ENCODE measurements at regions not wholly inside any gene's neighbourhood (a gene's known extent, or its start where the extent isn't known, plus 50 kb on each side); places are given as distances from the start of the nearest gene placed in this dataset.

DNA sequence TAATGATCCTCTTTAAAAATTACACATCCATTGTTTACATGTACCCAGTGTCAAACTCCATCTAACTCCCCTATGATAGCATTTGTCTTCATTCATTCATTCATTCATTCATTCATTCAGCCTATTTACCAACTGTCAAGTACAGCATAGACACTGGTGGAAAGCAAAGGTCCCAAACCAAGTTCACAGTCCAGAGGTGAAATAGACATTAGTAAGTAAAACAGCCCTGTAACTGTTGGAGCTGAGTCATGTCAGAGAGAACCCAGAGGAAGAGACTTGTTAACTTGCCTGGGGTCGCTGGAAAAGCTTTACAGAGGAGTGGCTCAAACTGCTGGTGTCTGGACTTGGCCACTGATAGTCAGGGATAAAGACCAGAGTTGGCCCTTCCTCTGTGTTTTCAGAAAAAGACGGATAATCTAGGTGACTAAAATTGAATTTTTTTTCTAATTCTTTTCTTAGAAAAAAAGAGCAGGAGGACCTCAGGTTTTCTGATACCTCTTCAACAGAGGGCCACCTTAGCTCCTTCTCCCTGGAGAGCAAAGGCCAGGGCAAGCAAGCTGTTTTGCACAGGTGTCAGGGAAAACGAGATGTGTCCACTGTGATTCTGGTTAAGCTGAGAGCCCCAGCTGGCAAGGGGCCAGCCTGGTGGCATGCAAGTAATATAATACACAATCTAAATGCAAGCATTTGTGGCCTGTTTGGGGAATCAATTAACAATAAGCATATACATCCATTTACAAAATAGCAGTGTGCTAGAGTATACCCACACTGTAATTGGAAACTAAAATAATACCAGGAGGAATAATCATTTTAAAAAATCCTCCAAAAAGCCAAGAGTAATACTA, 96.7 kb upstream of the SLC14A2 start:
- dilution Hi-C loops (cut with HindIII; ENCODE audit: low sequenced_read_pairs, unreplicated experiment) (no loop called here), in situ Hi-C loops (cut with MboI; ENCODE audit: low sequenced_read_pairs) (no loop called here), intact Hi-C loops (cut with micrococcal nuclease) (no loop called here)
- H3K9ac ChIP-seq (ENCODE audit: low read depth, low read length), result no peak overlapping the region
- H3K18ac ChIP-seq (ENCODE audit: low read depth, low read length), result no peak overlapping the region
- H3K23ac ChIP-seq (ENCODE audit: low read depth, low read length), result no peak overlapping the region
- no peak overlapping the region for H4K5ac ChIP-seq (ENCODE audit: low read depth, low read length)
- no peak overlapping the region for H2BK20ac ChIP-seq (ENCODE audit: low read depth, low read length)
- H2BK5ac ChIP-seq (ENCODE audit: low read depth, low read length, poor library complexity, severe bottlenecking), result no peak overlapping the region
- H3K4me3 ChIP-seq (ENCODE audit: insufficient read depth, low read depth, low read length), result no peak overlapping the region
- H3K79me1 ChIP-seq (ENCODE audit: low read depth in 1 of 2, low read length in 2 of 2), result no peaks in the 10 kb centered on the region
- no peak overlapping the region for H2AFZ ChIP-seq (replicated peaks; ENCODE audit: low read length, poor library complexity)
- H4K20me1 ChIP-seq (ENCODE audit: insufficient read depth, low read length), result no peaks in the 10 kb centered on the region
- H2BK120ac ChIP-seq (ENCODE audit: low read depth, low read length), result no peak overlapping the region
- no peak overlapping the region for H3K56ac ChIP-seq (ENCODE audit: extremely low read depth, insufficient read depth, low read length)
- H3K9me1 ChIP-seq (ENCODE audit: insufficient read depth, low read length), result no peaks in the 10 kb centered on the region
- ATAC-seq (ENCODE audit: low read depth) (no peak), DNase-seq (no peak)
- H3K36me3 ChIP-seq (ENCODE audit: control insufficient read depth, insufficient read depth, low read length), result no peaks in the 10 kb centered on the region
- POLR2A ChIA-PET (ENCODE audit: unreplicated experiment), result no interaction called here
- H3K27me3 ChIP-seq (ENCODE audit: control insufficient read depth, insufficient read depth, low read length), result no peaks in the 10 kb centered on the region
- H4K91ac ChIP-seq (ENCODE audit: insufficient read depth, low read depth, low read length), result no peak overlapping the region
- no peak overlapping the region for H2BK15ac ChIP-seq (ENCODE audit: low read depth, low read length)
- no peak overlapping the region for H3K27ac ChIP-seq (ENCODE audit: insufficient read depth, low read length)
- no peak overlapping the region for H4K8ac ChIP-seq (ENCODE audit: low read depth in 2 of 2, low read length in 2 of 2)
- H3K4ac ChIP-seq (ENCODE audit: low read depth, low read length), result no peak overlapping the region
- no peak overlapping the region for H2AK9ac ChIP-seq (replicated peaks; ENCODE audit: low read depth, low read length, poor library complexity)
- H3K9me3 ChIP-seq (ENCODE audit: control insufficient read depth, insufficient read depth, low read length), result no peaks in the 10 kb centered on the region
- H3K4me1 ChIP-seq (ENCODE audit: control insufficient read depth, insufficient read depth, low read length), result peaks cover 2% of the 10 kb centered on the region; the same call in 1 of the 2 replicates
- H3K4me2 ChIP-seq (ENCODE audit: low read depth, low read length), result no peak overlapping the region
- CTCF ChIA-PET, result no interaction called here
- no peak overlapping the region for H2AK5ac ChIP-seq (ENCODE audit: low read depth, low read length)
- no peak overlapping the region for H3K14ac ChIP-seq (replicated peaks; ENCODE audit: low read depth, low read length)
- TF ChIP-seq NFE2L2 (IDR thresholded peaks at IDR 0.05; ENCODE audit: low read depth, low read length), result no peak
- no peak for TF ChIP-seq CHD1 (IDR thresholded peaks at IDR 0.05; ENCODE audit: low read depth, low read length)
- no peak for TF ChIP-seq BHLHE40 (IDR thresholded peaks at IDR 0.05; ENCODE audit: low read depth, low read length)
- no peak for TF ChIP-seq RFX5 (IDR thresholded peaks at IDR 0.05; ENCODE audit: low read depth, low read length)
- TF ChIP-seq, protein P1, sequence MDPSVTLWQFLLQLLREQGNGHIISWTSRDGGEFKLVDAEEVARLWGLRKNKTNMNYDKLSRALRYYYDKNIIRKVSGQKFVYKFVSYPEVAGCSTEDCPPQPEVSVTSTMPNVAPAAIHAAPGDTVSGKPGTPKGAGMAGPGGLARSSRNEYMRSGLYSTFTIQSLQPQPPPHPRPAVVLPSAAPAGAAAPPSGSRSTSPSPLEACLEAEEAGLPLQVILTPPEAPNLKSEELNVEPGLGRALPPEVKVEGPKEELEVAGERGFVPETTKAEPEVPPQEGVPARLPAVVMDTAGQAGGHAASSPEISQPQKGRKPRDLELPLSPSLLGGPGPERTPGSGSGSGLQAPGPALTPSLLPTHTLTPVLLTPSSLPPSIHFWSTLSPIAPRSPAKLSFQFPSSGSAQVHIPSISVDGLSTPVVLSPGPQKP (IDR thresholded peaks at IDR 0.05; ENCODE audit: borderline replicate concordance, low read depth, low read length), result no peak
- TF ChIP-seq POLR2A (IDR thresholded peaks at IDR 0.05; ENCODE audit: low read depth, low read length), result no peak
- TF ChIP-seq FOS (IDR thresholded peaks at IDR 0.05; ENCODE audit: low read depth, low read length), result no peak
- no peak for TF ChIP-seq SMC3 (IDR thresholded peaks at IDR 0.05; ENCODE audit: low read depth, low read length)
- no peak for TF ChIP-seq CEBPB (IDR thresholded peaks at IDR 0.05; ENCODE audit: low read depth, low read length)
- TF ChIP-seq USF2 (IDR thresholded peaks at IDR 0.05; ENCODE audit: low read depth, low read length), result no peak
- no peak for TF ChIP-seq RCOR1 (IDR thresholded peaks at IDR 0.05; ENCODE audit: insufficient replicate concordance, low read length)
- no peak for TF ChIP-seq MAFK (IDR thresholded peaks at IDR 0.05; ENCODE audit: low read depth, low read length)
- TF ChIP-seq RAD21 (IDR thresholded peaks at IDR 0.05; ENCODE audit: low read length), result no peak
- TF ChIP-seq MXI1 (IDR thresholded peaks at IDR 0.05; ENCODE audit: borderline replicate concordance, low read depth, low read length), result no peak
- no peak for TF ChIP-seq MAZ (IDR thresholded peaks at IDR 0.05; ENCODE audit: borderline replicate concordance, low read depth, low read length)
- 83% methylated on average over 1 of the region's 3 CpGs; no CpG with 5 or more reads in 1 of the 2 experiments for WGBS, 2 experiments (ENCODE audit: extremely low coverage in 2 of 2, insufficient read length in 1 of 2)
- BruUV-seq (replicated peaks), result no TSS peak

Data from IMR-90 (cell line).